ENCODE measurements at regions not wholly inside any gene's neighbourhood (a gene's known extent, or its start where the extent isn't known, plus 50 kb on each side); places are given as distances from the start of the nearest gene placed in this dataset.

DNA sequence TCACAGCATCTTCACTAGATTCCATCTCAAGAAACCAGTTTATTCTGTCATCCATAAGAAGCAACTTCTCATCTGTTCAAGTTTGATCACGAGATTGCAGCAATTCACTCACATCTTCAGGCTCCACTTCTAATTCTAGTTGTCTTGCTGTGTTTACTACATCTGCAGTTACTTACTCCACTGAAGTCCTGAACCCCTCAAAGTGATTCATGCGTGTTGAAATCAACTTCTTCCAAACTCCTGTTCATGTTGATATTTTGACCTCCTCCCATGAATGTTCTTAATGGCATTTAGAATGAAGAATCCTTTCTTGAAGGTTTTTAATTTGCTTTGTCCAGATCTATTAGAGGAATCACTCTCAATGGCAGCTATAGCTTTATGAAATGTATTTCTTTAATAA is 287.6 kb upstream of the TBL1XR1 start:
- TF ChIP-seq POLR2AphosphoS5 (IDR thresholded peaks at IDR 0.05; ENCODE audit: low read depth, low read length): no peak
- TF ChIP-seq POLR2A (IDR thresholded peaks at IDR 0.05; ENCODE audit: low read depth, low read length): no peak
